Fibroblast of lung (primary cell): ENCODE measurements at regions not wholly inside any gene's neighbourhood (a gene's known extent, or its start where the extent isn't known, plus 50 kb on each side); places are given as distances from the start of the nearest gene placed in this dataset.

Experiments used
- DNase-seq, 2 donors: peaks; one replicate each; pipeline versions ENCODE4 v3.0.0 to v3.0.0-alpha.2; 2010; ENCODE audit warnings: low read depth in 2 of 2
- H2AFZ ChIP-seq: 2 replicates; pipeline ENCODE4 v1.5.1; 2012; ENCODE audit warnings: low read length, control low read depth, inconsistent platforms
- H3K27ac ChIP-seq: 2 replicates; pipeline ENCODE4 v1.5.1; 2011; ENCODE audit warnings: low read length, control low read depth; ENCODE audit not compliant: insufficient read depth
- H3K27me3 ChIP-seq: 2 replicates; pipeline ENCODE4 v1.5.1; 2011; ENCODE audit warnings: mild to moderate bottlenecking, low read length; ENCODE audit not compliant: control insufficient read depth, insufficient read depth
- H3K36me3 ChIP-seq: 2 replicates; pipeline ENCODE4 v1.5.1; 2011; ENCODE audit warnings: low read length; ENCODE audit not compliant: control insufficient read depth, insufficient read depth
- H3K4me1 ChIP-seq: 2 replicates; pipeline ENCODE4 v1.5.1; 2011; ENCODE audit warnings: low read length; ENCODE audit not compliant: control insufficient read depth, insufficient read depth; ENCODE audit errors: extremely low read depth
- H3K4me2 ChIP-seq: 2 replicates; pipeline ENCODE4 v1.5.1; 2011; ENCODE audit warnings: low read length, control low read depth; ENCODE audit not compliant: insufficient read depth; ENCODE audit errors: extremely low read depth
- H3K4me3 ChIP-seq, 4 experiments: fragments of 200-600 bp in 1 of 4; sonication (generic) in 1 of 4; replicated peaks in 1 of 4; 2 replicates each; pipeline ENCODE4 v1.5.1; 2011 to 2016; ENCODE audit warnings: low read length in 4 of 4, low read depth in 3 of 4, mild to moderate bottlenecking in 3 of 4, control low read depth in 2 of 4, inconsistent platforms in 1 of 4, mixed read lengths in 1 of 4; ENCODE audit not compliant: insufficient read depth in 1 of 4; ENCODE audit errors: control extremely low read depth in 1 of 4
- H3K79me2 ChIP-seq: 2 replicates; pipeline ENCODE4 v1.5.1; 2012; ENCODE audit warnings: mild to moderate bottlenecking, low read length, inconsistent platforms; ENCODE audit not compliant: control insufficient read depth, insufficient read depth
- H3K9ac ChIP-seq: 2 replicates; pipeline ENCODE4 v1.5.1; 2011; ENCODE audit warnings: mild to moderate bottlenecking, low read length, control low read depth; ENCODE audit not compliant: insufficient read depth
- H3K9me3 ChIP-seq: 2 replicates; pipeline ENCODE4 v1.5.1; 2012; ENCODE audit warnings: low read depth, low read length; ENCODE audit not compliant: control insufficient read depth, insufficient read depth
- H4K20me1 ChIP-seq: 2 replicates; pipeline ENCODE4 v1.5.1; 2011; ENCODE audit warnings: low read length; ENCODE audit not compliant: control insufficient read depth, insufficient read depth; ENCODE audit errors: extremely low read depth
- CTCF ChIP-seq, 2 donors: IDR thresholded peaks in 1 of 2; conservative IDR thresholded peaks in 1 of 2; 1 replicate in 1 of 2; 2 replicates in 1 of 2; pipeline ENCODE4 v1.5.1; 2011 to 2012; ENCODE audit warnings: low read length in 2 of 2, control low read depth in 1 of 2, inconsistent platforms in 1 of 2, low read depth in 1 of 2, mild to moderate bottlenecking in 1 of 2
- EZH2 ChIP-seq: IDR thresholded peaks from 2 replicates; pipeline ENCODE4 v1.5.1; 2012; ENCODE audit warnings: low read length, control low read depth, mild to moderate bottlenecking; ENCODE audit errors: missing control alignments

DNA sequence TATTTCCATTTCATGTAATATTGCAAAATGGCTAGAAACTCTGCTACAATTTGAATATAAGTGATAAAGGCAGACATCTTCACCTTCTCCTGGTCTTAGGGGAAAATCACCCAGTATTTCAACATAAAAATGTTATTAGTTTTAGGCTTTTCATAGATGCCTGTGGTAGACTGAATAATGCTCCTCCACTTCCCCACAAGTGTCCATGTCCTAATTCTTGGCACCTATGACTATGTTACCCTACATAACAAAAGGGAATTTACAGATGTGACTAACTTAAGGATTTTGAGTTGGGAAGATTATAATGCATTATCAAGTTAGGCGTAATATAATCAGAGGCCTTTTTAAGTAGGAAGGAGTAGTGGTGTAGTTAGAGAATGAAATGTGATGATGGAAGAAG is 196.4 kb downstream of the TMTC3 start:
- Histone ChIP-seq H3K4me3 (no peak overlapping the region), H3K79me2 (no peaks in the 10 kb centered on the region), H3K9me3 (no peaks in the 10 kb centered on the region), H3K4me1 (no peaks in the 10 kb centered on the region), H3K27me3 (no peaks in the 10 kb centered on the region), H2AFZ (no peak overlapping the region), H3K9ac (no peak overlapping the region), H3K27ac (no peak overlapping the region), H3K36me3 (no peaks in the 10 kb centered on the region), H4K20me1 (no peaks in the 10 kb centered on the region), H3K4me2 (no peak overlapping the region)
- peak in 1 of 2 donors; percentile 49 for DNase-seq
- TF ChIP-seq EZH2 = no peak
- no peak for TF ChIP-seq CTCF (conservative IDR thresholded peaks at IDR 0.05 in 1 of 2, IDR thresholded peaks at IDR 0.05 in 1 of 2; ENCODE audit: low read depth in 1 of 2, low read length in 2 of 2)

- Histone ChIP-seq H3K27me3 (no peaks in the 10 kb centered on the region), H2AFZ (peak overlapping the region; percentile 8), H3K79me2 (no peaks in the 10 kb centered on the region), H3K4me3 (no peak overlapping the region), H3K9me3 (no peaks in the 10 kb centered on the region), H3K27ac (peak overlapping the region; percentile 48), H3K4me2 (peak overlapping the region; percentile 29), H3K36me3 (no peaks in the 10 kb centered on the region), H3K4me1 (no peaks in the 10 kb centered on the region), H3K9ac (no peak overlapping the region), H4K20me1 (no peaks in the 10 kb centered on the region)
- TF ChIP-seq CTCF (conservative IDR thresholded peaks at IDR 0.05 in 1 of 2, IDR thresholded peaks at IDR 0.05 in 1 of 2; ENCODE audit: low read depth in 1 of 2, low read length in 2 of 2) (no peak), EZH2 (no peak)
- DNase-seq = peak; percentile 85 to 91
These were observed 197.3 kb downstream of the TMTC3 start for GRCh38 chr12:88339254-88339949.

DNA sequence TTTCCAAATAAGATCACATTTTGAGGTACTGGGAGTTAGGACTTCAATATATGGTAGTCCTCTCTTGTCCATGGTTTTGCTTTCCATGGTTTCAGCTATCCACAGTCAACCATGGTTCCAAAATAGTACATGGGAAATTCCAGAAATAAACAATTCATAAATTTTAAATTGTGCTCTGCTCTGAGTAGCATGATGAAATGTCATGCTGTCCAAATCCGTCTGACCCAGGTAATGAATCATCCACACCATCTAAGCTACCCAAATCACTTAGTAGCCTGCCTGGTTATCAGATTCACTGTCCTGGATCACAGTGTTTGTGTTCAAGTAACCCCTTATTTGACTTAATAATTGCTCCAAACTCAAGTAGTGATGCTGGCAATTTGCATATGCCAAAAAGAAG is 197.9 kb downstream of the TMTC3 start:
- no peak overlapping the region for H3K4me2 ChIP-seq
- DNase-seq = peak; percentile 22 to 24

More for the DNA sequence above, 197.9 kb downstream of the TMTC3 start:
- no peaks in the 10 kb centered on the region for H3K79me2 ChIP-seq
- TF ChIP-seq EZH2 = no peak
- TF ChIP-seq CTCF (conservative IDR thresholded peaks at IDR 0.05 in 1 of 2, IDR thresholded peaks at IDR 0.05 in 1 of 2; ENCODE audit: low read depth in 1 of 2, low read length in 2 of 2) = no peak
- H2AFZ ChIP-seq = no peak overlapping the region
- H3K27me3 ChIP-seq = no peaks in the 10 kb centered on the region
- H4K20me1 ChIP-seq = no peaks in the 10 kb centered on the region
- no peaks in the 10 kb centered on the region for H3K4me1 ChIP-seq
- H3K36me3 ChIP-seq = no peaks in the 10 kb centered on the region
- H3K4me3 ChIP-seq = no peak overlapping the region
- no peak overlapping the region for H3K9ac ChIP-seq
- H3K9me3 ChIP-seq = no peaks in the 10 kb centered on the region
- peak overlapping the region; percentile 48 for H3K27ac ChIP-seq
